ENCODE measurements at regions not wholly inside any gene's neighbourhood (a gene's known extent, or its start where the extent isn't known, plus 50 kb on each side); places are given as distances from the start of the nearest gene placed in this dataset.

DNA sequence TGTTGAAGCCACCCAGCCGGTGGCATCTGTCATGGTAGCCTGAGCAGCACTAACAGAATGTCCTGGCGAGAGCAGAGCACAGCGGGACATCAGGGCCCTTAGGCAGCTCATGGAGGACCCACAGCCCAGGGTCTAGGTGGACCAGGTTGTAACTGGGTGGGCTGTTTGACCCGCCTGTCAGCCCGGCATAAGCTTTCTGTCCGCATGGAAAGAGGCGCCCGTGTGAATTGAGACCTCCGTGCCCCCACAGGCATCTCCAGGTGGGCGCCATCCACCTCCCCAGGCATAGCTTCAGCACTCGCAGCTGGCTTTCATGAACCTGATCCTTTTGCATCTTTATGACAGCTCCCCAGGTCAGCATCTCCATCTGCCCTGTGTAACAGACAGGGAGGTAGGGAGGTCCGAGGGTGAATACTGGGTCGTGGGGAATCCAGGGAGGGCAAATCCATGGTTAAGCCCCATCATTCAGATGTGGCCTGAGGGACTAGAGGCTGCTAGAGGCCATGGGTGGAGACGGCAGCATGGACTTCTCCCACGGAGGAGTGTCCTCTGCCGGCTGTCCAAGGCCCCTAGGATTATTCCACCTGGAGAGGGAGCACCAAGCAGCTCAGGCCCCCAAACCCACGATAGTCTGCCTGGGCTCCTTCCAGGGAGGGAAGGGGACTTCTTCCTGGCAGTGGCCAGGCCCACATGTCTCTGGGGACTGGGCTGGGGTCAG is 371.6 kb upstream of the MKI67 start:
- no peak for DNase-seq (ENCODE audit: low read depth)

DNA sequence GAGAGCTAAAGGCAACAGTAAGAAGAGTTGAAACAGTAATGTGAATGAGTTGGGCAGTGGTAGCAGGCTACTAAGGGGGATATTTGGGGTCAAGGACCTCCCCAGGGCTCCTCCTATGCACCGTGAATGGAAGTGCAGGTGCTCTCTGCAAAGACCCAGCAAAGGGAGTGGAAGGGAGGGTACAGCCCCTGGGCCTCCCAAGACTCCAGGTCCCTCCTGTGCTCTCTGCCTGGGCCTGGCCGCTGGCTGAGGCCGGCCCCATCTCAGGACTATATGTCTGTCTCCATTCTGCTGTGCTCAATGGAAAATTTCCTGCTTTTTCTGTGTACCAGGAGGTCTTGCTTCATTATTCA is 372.1 kb upstream of the MKI67 start:
- DNase-seq (ENCODE audit: low read depth) = no peak

DNA sequence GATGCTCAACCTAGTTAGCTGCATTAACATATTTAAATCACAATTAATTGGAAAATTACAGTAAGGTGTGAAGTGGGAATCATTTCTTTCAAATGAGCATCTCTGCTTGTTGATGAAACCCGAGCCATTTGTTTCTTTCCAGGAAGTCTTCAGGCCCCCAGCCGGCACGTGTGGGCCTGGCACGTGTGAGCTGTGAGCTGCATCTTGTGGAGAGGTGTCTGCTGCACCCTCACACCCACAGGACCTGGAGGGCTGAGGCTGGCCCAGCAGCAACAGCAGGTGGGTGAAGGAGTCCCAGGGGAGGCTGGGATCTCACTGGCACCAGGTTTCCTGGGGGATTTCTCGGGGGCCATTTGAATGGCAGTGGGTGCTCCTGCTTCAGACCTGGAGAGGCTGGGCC is 372.5 kb upstream of the MKI67 start:
- no peak for DNase-seq (ENCODE audit: low read depth)

DNA sequence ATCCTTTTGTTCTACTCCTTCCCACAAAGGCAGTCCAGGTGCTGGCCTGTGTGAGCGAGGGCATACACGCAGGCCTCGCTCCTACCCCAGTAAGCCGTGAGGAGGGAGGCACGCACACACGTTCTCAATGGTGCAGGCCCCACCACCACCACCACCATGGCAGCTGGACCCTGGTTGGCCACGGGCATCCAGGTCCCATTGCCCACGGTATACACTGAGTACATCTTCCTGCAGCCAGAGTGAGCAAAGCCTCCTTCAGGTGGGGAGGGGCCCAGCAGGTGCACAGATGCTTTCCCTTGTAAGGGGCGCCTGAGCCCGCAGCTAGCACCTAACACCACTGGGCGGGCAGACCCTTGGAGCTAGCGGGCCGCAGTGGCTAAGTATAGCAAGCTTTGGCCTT is 373.3 kb upstream of the MKI67 start:
- no peak for DNase-seq (ENCODE audit: low read depth)

DNA sequence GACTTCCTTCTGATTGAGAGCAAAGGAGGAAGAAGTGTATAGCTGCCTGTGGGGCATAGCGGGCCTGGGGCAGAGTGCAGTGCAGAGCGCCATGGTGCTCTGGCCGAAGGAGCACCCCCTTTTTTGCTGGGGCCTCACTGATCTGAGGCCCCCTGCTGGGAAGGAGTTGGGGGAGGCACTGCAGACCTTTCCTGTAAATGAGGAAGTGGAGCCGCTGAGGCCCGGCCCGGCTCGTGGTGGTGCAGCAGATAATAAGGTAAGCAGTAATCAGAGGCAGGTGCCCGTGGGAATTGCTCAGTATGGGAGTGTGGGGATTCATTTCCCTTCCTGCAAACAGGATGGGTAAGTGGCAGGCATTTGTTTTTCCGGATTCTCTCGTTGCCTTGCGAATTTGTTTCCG is 373.7 kb upstream of the MKI67 start:
- DNase-seq (ENCODE audit: low read depth) = no peak

DNA sequence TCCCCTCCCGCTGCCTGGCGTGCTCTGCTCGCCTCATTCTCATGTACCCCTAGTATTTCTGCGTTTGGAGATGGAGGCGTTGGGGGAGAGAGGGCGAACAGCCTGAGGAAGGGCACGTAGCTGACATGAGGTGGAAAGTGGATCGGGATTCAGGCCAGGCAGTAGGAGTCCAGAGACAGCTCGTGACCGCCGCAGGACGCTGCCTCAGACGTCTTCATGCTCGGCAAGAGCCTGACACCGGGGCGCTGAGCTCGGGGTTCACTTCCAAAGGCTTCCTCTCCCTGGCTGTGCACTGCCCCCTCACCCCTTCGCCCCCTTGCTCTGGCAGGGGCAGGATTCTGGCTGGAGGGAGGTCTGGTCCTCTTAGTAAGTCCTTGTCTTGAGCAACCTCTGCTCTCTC is 374.4 kb upstream of the MKI67 start:
- DNase-seq (ENCODE audit: low read depth) = no peak

DNA sequence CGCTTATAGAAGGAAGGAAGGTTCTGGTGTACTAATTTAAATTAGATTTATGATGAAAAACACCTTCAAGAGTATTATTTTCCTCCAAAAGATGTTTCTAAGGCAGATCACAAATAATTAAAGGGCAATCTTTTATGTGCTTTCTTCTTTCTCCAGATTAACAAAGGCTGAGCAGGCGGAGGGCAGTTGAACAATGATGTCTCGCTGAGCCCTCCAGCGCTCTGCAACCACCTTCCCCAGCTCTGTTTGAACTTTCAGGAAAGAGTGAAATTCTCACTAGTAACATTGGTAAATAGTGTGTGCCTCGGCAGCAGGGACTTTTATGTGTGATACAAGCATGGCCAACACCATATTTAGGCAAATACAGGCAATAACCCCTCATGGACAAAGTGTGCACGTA is 379.1 kb upstream of the MKI67 start:
- DNase-seq (ENCODE audit: low read depth) = no peak

DNA sequence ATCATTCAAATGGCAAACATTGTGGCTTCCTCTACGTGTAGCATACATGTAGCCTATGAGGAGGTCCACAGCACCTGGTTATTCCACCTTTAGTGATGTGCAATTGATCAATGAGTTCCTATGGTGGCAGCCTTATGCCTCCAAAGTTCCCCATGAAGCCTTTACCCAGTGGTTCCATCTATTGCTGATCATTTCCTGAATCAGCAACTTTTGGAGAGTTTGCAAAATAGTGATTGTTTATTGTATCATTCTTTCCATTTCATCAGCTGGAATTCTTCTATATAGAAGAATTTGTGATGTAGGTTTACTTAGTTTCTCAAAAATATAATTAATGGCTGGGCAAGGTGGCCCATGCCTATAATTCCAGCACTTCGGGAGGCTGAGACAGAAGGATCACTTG is 380.2 kb upstream of the MKI67 start:
- no peak for DNase-seq (ENCODE audit: low read depth)

DNA sequence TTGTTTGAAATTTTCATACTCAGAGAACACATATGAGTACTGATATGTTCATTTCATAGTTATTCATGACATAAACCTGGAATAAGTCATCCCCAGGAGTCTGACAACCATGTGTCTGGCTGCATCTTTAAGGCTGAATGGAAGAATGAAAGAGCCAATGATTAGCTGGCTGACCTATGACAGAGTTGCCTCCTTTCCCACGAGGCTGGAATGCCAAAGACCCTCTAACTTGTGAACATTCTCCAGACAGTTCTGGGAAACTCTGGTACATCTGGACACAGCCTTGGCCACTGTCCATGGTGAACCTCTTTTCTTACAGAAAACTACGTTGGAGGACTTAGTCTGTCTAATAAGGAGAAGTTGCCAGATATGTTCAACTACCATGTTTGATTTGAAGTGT is 380.8 kb upstream of the MKI67 start:
- DNase-seq (ENCODE audit: low read depth) = no peak

DNA sequence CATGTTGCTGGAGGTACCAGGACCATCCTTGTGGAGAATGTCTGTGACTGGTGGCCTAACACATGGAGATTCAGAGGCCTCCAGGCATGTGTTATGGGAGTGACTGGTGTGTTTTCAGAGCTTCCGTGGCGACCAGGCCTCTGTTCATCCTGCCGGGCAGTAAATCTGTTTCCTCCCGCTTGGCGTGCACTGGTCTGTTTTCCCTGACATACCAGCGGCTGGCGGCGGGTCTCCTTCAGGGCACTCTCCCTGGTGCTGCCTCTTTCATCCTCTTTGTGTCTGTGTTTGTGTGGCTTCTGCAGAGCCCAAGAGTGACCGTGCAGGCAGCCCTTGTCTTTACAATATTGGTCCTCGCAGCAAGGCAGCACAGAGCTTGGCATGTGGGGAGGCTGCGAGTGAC is 385.1 kb upstream of the MKI67 start:
- no peak for DNase-seq (ENCODE audit: low read depth)

DNA sequence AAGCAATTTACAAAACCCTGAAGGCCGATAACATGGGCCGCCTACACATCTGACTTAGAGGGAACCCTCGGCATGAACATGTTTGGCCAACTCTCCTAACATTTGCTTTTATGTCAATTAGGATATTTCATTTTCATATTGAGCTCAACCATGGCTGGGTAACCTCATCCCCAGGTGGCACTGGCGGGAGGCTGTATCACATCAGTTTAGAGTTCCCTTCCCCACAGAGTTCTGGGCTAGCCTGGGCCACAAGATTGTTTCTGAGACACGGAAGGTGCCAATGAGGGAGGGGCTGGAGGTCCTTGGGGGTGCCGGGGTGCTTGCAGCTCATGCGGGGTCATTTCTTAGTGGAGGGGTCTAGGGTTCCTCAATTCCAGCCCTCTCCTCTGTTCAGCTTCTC is 386.5 kb upstream of the MKI67 start:
- DNase-seq (ENCODE audit: low read depth) = no peak

DNA sequence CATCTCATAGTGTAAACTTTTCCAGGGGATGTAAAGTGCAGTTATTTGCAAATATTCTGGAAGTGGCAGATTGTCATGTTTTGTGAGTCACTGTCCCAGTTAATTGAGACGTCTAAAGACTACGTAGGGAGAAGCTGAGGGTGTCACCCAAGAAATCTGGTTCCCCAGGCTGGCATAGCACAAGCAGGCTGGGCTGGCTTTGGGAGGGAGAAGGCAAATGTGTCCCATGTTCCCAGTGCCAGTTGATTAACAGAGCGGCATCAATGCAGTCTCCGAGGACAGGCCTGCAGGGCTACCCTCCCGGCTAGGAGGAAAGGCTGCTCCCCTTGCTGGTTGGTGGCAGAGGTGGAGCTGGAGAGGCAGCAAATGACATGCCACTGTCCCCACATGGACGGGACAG is 388.3 kb upstream of the MKI67 start:
- no peak for DNase-seq (ENCODE audit: low read depth)

DNA sequence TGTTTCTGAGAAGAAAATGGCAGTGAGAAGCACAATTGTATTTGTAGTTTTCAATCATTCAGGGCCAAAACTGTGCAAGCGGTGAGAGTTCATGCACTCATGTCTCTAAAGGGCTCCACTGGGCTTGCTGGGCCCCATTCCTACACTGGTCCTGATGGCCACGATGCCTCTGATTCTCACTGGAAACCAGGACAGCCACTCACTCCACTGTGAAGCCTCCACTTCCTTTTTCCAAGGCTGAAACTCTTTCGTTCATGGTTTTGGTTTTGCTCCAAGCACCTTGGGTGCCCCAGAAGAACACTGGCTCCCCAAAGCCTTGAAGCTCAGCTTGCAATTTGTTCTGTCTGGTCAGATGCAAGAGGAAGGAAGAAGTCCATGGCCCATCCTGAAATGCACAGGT is 390.0 kb upstream of the MKI67 start:
- no peak for DNase-seq (ENCODE audit: low read depth)

DNA sequence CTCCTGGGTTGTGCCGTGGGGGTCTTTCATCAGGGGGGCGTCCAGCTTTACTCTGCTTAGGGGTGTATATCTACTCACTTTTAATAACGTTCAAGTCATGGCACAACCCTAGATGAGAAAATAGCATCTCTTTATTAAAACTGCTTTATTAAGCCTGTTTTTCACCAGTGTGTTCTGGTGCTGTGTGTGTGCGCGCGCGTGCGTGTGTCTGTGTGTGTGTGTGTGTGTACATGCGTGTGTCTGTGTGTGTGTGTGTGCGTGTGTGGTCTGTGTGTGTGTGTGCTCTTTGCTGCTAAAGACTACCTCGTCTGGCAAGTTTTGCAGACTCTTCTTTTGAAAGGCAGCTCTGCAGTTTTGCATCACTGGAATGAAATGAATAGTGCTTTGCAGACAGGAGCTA is 390.9 kb upstream of the MKI67 start:
- DNase-seq (ENCODE audit: low read depth) = no peak

DNA sequence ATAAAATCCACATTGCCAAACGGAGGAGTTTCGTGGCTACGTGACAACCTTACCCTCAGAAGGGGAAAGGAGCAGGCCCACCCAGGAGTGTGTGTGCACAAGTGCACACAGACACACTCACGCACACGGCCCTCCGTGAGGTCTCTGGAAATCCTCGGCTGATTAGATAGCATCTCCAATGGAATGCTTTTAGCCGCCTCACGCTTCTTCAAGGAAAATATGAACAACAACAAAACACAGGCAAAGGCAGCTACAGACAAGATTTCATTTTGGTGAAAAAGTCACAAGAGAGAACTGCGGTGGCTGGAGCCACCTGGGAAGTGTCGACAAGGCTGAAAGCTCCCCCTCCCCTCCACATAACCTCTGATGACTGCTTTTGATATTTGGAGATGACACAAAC is 391.8 kb upstream of the MKI67 start:
- DNase-seq (ENCODE audit: low read depth) = no peak

DNA sequence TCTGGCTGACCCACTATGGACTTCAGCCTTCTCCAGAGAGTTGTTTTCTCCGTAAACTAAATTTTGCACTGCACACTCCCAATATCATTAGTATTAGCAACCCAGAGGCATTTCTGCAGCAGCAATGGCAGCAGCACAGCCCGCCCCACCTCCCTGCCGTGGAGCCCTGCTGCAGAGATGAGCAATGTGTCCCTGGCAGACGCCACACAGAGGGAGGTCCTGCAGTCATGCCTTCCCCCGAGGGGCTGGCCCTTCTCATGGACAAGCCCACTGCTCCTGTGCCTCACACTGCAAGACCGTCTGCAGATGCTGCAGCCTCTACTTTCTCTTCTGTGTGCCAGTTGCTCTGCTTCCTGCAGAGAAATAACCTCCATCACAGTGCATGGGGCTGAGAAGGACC is 393.4 kb upstream of the MKI67 start:
- DNase-seq (ENCODE audit: low read depth) = no peak

DNA sequence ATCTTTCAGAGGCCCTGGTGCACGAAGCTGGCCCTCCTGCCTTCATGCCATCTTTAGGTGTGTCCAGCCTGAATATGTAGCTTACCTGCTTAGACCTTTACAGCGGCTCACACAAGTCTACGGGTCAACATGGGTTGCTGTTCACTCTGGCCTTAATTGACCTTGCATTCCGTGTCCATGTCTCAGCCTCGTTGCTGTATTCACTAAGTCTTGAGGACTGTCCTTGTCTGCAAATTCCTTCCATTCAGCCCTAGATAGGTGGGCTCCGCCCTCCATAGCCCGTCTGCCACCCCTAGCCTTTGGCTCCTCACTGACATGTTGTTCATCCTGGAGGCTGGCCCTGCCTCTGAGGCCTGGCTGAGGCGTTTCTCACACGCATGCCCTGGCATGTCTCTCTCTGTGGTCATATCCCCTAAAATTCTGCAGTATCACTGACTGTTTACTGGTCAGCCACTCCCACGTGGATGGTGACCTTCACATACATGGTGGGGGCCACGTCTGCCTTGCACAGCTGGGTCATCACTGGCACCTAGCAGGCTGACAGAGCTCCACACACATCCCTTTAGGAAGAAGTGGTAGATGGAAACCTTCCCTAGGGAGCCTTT is 394.1 kb upstream of the MKI67 start:
- DNase-seq (ENCODE audit: low read depth) = no peak

DNA sequence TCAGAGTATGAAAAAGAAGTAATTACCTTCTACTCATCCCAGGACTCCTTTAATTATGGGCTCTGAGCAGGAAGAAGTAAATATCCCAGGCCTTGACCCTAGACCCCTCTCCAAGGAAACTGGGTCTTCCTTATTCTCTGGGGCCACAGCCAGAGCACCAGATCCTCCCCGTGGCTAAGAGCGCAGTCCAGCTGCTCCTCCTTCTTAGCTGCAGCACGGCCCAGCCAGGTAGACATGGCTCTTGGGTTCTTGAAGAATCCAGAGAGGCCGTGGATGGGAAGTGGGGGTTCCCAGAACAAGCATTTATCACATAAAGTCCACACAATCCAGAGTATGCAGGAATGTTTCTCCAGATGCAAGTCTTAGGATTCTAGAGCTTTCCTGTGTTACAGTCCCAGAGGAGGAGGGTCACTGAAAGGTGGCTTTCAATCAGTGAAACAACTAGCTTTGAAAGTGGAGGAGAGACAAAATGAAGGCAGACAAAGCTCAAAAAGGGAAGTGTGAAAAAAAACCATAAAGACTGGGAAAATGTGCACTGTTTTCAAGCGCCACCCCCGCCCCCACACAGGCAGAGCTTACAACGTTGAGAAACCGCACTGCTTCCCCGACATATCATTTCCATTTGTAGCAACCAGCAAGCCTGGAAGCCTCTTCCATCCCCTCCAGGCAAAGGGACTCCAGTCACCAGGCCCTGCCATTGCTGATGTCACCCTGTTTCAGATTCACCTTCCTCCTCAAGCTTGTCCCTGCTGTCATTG is 396.5 kb upstream of the MKI67 start:
- DNase-seq (ENCODE audit: low read depth) = no peak

DNA sequence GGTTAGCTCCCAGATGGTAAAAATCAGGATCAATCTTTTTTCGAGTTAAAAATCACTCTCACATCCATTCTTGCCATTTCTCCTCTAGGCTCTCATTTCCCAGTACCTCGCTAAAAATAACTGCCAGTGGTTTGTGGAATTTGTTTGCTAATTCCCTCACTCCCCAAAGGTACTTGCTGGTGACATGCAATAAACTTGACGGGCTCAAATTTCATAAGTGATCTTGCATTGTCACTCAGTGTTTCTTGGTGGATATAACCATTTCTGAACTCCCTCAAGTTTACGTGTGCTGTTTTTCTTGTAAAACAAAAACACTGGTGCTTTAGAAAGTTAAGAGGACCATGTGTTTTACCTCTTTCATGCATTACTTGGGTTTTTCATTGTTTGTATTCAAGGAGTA is 399.2 kb upstream of the MKI67 start:
- no peak for DNase-seq (ENCODE audit: low read depth)

DNA sequence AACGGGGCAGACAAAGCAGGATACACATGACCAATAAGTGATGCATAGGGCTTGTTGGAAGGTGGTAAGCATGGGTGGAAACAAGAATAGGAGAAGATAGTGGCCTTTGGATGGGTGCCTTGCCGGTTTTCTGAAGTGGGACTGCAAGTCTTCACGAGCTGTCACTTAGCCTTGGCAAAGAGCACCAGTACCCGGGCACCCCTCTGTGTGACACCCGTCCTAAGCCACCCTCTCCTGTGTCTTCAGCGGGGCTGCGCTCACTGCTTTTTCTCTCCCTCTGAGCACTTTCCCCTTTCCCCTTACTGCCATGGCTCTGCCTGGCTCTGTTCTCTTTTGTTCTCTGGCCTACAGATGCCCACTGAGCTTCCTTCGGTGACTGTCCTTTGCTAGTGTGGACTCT is 399.7 kb upstream of the MKI67 start:
- no peak for DNase-seq (ENCODE audit: low read depth)

DNA sequence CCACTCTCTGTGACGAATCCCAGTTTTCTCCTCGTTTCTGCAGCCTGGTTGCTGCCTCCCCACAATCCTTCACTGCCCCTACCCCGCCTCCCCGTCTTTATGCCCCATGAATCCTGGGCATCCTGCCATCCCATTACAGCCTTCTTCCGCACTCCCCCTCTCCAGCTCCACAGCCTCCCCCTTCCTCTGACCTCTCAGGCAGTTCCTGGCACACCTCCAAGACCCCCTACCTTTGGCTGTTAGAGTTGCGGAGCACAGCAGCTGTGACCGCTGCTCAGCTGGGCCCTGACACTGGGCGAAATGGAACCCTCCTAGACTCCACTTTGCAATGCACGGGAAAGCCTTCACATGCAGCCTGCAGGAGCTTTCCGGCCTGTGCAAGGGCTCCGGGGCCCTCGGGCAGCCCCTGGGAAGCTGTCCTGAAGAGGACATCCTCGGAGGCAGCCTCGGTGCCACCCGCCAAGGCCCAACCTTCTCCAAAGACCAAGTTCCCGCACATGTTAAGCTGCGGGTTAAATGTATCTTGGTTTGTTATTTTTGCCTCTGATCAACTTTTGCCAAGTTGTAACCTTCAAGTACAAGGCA is 400.7 kb upstream of the MKI67 start:
- no peak for DNase-seq (ENCODE audit: low read depth)

DNA sequence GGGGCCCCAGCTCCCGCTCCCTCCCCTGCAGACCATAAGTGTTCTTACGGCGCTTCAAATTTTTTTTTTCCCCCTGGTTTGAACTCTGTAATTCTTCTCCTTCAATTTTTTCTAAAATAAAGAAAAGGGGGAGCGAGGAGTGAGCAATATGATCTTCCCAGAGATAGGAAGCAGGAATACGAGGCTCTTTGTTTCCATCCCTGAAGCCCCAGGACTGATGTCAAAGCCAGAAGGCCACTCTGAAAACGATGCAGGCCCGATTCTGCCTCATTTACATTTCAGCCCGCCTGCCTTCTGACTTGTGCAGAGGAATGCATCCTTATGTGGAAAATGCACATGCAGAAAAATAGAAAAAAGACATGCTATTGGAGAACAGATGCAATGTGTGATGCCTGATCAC is 401.5 kb upstream of the MKI67 start:
- no peak for DNase-seq (ENCODE audit: low read depth)

DNA sequence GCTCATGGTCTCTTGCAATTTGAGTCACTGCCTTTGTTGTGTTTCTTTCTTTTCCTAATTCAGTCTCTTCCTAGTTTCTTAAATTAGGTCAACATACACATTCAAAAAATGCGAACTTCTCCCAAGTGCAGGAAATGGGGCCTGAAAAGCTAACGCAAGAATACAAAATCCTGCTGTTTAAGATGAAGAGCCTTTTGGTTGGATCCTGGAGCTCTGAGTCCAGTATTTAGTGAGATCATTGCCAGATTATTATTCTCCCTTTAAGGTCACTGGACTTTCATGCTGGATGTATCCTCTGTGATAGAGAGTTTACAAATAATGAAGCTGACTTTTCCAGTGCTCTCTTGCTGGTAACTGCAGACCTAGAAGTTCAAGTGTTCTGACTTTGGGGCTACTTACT is 401.9 kb upstream of the MKI67 start:
- no peak for DNase-seq (ENCODE audit: low read depth)
